ENCODE measurements at regions not wholly inside any gene's neighbourhood (a gene's known extent, or its start where the extent isn't known, plus 50 kb on each side); places are given as distances from the start of the nearest gene placed in this dataset.

DNA sequence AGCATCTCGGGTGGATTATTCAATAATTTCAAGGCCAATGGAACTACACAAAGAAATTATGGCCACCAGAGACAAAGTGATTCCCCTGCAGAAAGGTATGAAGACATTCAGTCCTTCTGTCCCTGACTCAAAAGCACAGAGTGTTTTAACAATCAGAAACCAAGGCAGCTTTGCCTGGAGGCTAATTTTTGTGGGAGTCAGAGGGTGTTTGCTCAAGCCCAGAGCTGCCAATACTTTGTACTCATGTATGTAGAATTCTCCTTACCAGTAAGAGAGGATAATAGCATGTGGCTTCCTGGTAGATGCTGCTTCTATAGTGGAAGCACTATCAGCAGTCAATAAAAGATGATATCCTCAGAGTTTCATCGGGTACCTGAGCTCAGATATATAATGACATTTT is 178.4 kb downstream of the KCNE4 start:
- WGBS (ENCODE audit: low lambda C conversion rate): 1% methylated on average over 2 of the region's 2 CpGs
- in situ Hi-C loops (cut with HindIII; ENCODE audit: extremely low pct_ligation_motif_present, low pct_unique_long_range_greater_than_20kb): no loop called here
- no peak overlapping the region for H3K27ac ChIP-seq (ENCODE audit: extremely low read length, insufficient read depth, low read length)

More for the DNA sequence above, 178.4 kb downstream of the KCNE4 start:
- Histone ChIP-seq H3K79me2 (ENCODE audit: insufficient read depth, low read length) (no peaks in the 10 kb centered on the region), H3K4me3 (replicated peaks in 1 of 3; ENCODE audit: insufficient read depth in 1 of 3, low read depth in 2 of 3, low read length in 3 of 3) (no peak overlapping the region), H3K36me3 (replicated peaks in 1 of 2; ENCODE audit: control insufficient read depth in 1 of 2, insufficient read depth in 2 of 2, low read length in 2 of 2) (no peaks in the 10 kb centered on the region), H4K20me1 (ENCODE audit: insufficient read depth, low read length) (no peaks in the 10 kb centered on the region), H3K4me1 (ENCODE audit: insufficient read depth, low read length) (no peaks in the 10 kb centered on the region), H3K9me3 (ENCODE audit: low read length) (no peaks in the 10 kb centered on the region), H3K27me3 (ENCODE audit: control insufficient read depth in 1 of 2, insufficient read depth in 2 of 2, low read length in 2 of 2) (no peaks in the 10 kb centered on the region; a peak in 1 of 5 replicates), H3K4me2 (ENCODE audit: low read depth, low read length) (no peak overlapping the region), H3K9ac (ENCODE audit: insufficient read depth, low read depth, low read length) (no peak overlapping the region), H2AFZ (ENCODE audit: low read length) (no peak overlapping the region)
- DNase-seq (ENCODE audit: low spot score) (no peak), FAIRE-seq (no peak), ATAC-seq (no peak)
- intact Hi-C loops (cut with micrococcal nuclease; ENCODE audit: unreplicated experiment): no loop called here
- TF ChIP-seq ZSCAN21 (CRISPR knock-in tag; IDR thresholded peaks at IDR 0.05; ENCODE audit: borderline replicate concordance) (no peak), ZNF350 (CRISPR knock-in tag; IDR thresholded peaks at IDR 0.05; ENCODE audit: borderline replicate concordance, low read depth) (no peak), PREB (CRISPR knock-in tag; IDR thresholded peaks at IDR 0.05) (no peak), AKAP8 (CRISPR knock-in tag; IDR thresholded peaks at IDR 0.05) (no peak), NFIC (IDR thresholded peaks at IDR 0.05; ENCODE audit: low read length) (no peak), EZH2 (conservative IDR thresholded peaks at IDR 0.05; ENCODE audit: low read depth, low read length) (no peak), ZNF274 (CRISPR knock-in tag; IDR thresholded peaks at IDR 0.05) (no peak), ZNF484 (CRISPR knock-in tag; IDR thresholded peaks at IDR 0.05; ENCODE audit: borderline replicate concordance, low read depth) (no peak), ZNF800 (CRISPR knock-in tag; IDR thresholded peaks at IDR 0.05) (no peak), ISL2 (CRISPR knock-in tag; IDR thresholded peaks at IDR 0.05) (no peak), HOXA7 (CRISPR knock-in tag; IDR thresholded peaks at IDR 0.05) (no peak), NONO (IDR thresholded peaks at IDR 0.05) (no peak), NONO (CRISPR knock-in tag; conservative IDR thresholded peaks at IDR 0.05) (no peak)
- TF ChIP-seq, protein P1, sequence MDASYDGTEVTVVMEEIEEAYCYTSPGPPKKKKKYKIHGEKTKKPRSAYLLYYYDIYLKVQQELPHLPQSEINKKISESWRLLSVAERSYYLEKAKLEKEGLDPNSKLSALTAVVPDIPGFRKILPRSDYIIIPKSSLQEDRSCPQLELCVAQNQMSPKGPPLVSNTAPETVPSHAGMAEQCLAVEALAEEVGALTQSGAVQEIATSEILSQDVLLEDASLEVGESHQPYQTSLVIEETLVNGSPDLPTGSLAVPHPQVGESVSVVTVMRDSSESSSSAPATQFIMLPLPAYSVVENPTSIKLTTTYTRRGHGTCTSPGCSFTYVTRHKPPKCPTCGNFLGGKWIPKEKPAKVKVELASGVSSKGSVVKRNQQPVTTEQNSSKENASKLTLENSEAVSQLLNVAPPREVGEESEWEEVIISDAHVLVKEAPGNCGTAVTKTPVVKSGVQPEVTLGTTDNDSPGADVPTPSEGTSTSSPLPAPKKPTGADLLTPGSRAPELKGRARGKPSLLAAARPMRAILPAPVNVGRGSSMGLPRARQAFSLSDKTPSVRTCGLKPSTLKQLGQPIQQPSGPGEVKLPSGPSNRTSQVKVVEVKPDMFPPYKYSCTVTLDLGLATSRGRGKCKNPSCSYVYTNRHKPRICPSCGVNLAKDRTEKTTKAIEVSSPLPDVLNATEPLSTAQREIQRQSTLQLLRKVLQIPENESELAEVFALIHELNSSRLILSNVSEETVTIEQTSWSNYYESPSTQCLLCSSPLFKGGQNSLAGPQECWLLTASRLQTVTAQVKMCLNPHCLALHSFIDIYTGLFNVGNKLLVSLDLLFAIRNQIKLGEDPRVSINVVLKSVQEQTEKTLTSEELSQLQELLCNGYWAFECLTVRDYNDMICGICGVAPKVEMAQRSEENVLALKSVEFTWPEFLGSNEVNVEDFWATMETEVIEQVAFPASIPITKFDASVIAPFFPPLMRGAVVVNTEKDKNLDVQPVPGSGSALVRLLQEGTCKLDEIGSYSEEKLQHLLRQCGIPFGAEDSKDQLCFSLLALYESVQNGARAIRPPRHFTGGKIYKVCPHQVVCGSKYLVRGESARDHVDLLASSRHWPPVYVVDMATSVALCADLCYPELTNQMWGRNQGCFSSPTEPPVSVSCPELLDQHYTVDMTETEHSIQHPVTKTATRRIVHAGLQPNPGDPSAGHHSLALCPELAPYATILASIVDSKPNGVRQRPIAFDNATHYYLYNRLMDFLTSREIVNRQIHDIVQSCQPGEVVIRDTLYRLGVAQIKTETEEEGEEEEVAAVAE (CRISPR knock-in tag; IDR thresholded peaks at IDR 0.05; ENCODE audit: borderline replicate concordance): no peak
- no TSS peak for BruUV-seq (replicated peaks)
- ChIA-PET POLR2A (no interaction called here), CTCF (ENCODE audit: low intra/inter-chr PET ratio, low total read pairs) (no interaction called here)

Measured in HepG2 (cell line).